T-helper 22 cell (primary cell): ENCODE measurements at regions not wholly inside any gene's neighbourhood (a gene's known extent, or its start where the extent isn't known, plus 50 kb on each side); places are given as distances from the start of the nearest gene placed in this dataset.

Source experiments
- DNase-seq: peaks from one replicate; pipeline ENCODE4 v3.0.0-alpha.2; 2020; ENCODE audit warnings: low read depth

- no peak for DNase-seq
Measured at GRCh38 chr2:7974936-7975335, 706.9 kb upstream of the ID2 start.

GRCh38 chr2:7976206-7976605, 705.6 kb upstream of the ID2 start:
- no peak for DNase-seq

DNA sequence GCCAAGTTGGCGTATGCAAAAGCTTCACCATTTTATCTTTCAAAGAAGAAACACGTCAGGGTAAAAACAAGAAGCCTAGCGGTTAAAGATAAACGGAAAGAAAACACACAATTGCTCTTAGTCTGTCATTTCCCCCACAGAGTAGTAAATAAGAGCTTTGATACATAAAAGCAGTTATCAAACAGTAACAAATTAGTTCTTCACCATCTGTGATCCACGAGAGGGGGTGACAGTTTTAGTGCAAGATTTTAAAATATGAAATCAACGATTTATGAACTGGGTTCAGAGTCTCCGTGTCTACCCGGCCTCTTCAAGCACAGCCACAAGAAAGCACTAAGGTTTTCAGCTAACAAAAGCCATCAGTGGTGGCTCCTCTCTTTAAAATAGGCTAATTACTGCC, 703.9 kb upstream of the ID2 start:
- DNase-seq = no peak

- DNase-seq = no peak
Measured at GRCh38 chr2:7982054-7982453, 699.8 kb upstream of the ID2 start.

DNA sequence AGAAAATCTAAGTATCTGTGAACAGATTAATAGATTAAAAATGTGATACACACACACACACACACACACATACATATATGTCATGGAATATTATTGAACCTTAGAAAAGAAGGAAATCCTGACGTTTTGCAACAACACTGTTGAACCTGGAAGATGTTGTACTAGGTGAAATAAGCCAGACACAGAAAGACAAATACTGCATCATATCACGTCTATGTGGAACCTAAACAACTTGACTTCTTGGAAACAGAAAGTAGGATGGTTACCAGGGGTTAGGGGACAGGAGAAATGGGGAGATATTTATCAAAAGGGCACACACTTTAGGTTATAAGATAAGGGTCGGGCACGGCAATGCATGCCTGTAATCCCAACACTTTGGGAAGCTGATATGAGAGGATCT, 698.4 kb upstream of the ID2 start:
- DNase-seq = no peak

DNA sequence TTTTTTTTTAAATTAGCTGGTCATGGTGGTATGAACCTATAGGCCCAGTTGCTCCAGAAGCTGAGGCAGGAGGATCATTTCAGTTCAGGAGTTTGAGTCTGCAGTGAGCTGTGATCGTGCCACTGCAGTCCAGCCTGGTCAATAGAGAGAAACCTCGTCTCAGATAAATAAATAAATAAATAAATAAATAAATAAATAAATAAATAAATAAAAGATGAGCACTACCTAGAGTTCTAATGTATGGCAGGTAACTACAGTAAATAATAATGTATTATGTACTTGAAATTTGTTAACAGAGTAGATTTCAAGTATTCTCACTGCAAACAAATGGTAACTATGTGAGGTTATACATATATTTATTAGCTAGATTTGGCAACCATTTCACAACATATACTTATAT, 697.9 kb upstream of the ID2 start:
- no peak for DNase-seq

GRCh38 chr2:7984693-7985353, 697.0 kb upstream of the ID2 start:
- DNase-seq = no peak

DNA sequence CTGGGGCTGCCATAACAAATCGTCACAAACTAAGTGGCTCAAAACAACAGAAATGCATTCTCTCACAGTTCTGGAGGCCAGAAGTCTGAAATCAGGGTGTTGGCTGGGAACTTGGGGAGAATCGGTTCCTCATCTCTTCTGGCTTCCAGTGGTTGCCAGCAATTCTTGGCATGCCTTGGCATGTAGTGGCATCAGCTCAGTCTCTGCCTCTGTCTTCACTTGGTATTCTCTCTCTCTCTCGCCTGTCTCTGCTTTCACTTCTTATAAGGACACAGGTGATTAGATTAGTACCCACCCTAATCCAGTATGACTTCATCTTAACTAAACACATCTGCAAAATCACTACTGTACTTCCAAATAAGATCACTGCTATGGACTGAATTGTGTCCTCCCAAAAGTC, 695.4 kb upstream of the ID2 start:
- DNase-seq = no peak

DNA sequence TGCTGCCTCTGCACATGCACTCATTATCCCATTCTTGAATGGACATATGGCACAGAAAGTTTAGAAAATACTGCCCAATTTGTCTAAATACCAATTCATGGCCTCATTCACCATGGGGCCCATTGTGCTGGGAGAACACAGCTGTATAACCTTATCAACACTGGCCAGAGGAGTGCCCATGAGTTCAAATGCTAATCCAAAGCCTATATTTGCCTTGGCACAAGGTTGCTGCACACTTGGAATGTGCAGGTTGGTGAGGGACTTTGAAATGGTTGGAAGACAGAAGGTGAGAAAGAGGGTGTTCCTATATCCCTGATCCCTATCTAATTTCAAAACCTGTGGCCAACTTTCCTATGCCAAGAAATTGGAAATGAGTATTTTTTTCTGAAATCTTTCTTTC, 693.9 kb upstream of the ID2 start:
- DNase-seq = no peak

GRCh38 chr2:7988440-7988839, 693.4 kb upstream of the ID2 start:
- DNase-seq = no peak

DNA sequence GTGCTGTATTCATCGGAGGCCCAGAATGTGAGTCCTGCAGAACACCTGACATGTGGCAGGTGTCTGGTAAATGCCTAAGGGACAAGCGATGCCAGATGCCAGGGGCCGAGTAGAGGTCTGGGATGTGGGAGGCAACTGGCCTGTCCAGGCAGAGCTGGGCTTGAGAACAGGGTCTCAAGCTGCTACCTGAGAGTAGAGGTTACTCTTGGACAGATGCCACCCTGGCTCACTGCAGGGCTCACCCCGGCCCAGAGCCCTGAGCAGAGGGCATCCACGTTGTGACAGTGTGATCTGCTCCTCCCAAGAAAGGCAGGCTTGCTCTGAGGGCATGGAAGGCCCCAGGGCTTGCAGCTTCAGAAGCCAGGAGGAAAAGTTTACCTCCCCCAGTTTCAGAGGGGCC, 692.0 kb upstream of the ID2 start:
- DNase-seq = no peak

DNA sequence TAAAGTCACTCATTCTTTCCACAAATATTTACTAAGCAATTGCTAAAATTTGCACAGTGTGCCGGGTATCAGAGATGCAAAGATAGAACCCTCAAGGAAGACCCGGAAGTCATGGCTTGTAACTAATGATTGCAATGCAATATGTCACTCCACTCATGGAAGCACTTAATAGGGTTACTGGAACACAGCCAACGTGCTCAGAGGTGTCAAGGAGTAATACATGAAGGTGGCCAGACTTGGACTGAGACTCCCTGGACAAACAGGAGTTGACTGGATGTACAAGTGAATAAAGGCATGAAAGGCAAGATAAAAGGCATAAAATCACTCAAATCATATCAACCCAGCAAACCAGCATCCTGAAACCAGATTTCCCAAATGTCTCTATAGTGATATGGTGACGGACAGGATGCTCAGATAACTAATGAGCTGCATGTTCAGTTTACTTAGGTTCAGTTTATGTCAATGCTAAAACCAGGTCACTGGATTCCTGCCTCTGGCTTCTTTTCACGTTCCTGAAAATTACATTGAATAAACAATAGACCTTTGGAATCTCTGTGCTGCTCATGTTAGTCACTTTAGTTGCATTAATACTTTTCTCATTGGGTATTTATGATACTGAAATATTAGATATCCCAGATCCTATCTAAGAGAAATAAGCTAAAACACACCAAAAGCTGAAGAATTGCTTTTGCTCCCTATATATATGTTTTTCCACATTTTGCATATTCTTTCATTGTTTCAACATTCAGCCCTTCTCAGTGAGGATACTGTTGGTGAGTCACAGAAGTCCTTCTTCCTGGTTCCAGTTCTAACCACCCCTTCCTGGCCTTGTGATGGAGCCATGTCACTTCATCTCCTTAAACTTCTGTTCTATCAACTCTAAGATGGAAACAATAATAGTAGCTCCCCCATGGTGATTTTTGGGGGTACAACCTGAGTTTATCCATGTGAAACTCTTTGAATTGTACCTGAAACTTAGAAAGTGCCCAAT, 688.9 kb upstream of the ID2 start:
- DNase-seq = no peak

DNA sequence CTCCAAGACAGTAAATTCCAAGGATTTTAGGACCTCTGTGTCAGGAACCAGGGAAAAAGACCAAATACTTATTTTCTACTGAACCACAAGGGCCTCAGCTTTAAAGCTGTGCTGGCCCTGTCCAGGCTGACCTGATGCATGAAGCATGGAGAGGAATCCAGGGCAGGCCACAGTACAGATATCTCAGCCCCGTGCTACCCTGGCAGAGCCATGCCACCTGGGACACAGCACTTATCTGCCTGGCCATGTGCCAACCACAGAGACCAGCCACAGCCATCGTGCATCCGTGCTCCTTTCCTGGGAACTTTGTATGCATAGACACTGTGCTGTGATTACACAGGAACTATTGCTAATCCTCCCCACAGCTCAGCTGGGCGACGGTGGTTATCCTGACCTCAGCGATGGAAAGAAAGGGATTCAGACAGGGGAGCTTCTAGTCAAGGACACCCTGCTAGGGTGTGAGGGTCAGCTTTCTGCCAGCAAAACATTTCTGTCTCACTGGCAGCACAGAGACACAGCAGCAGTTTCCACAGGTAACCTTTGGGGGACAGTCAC, 687.4 kb upstream of the ID2 start:
- no peak for DNase-seq

DNA sequence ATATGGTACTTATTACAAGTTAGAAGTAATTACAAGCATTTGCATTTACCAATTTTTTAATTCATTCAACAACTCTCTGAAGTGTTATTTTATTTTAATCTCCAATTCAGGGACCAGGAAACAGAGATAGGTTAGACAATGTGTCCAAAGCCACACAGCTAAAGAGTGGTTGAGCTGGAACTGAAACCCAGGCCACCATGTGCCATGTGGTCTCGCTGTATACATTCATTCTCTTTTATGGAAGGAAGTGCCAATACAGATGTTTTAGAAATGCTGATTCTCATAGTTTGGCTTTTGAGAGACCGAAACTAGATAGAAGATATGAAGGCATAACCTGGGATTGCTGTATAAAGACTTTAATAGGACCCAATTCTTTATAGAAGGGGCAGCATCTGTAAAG, 684.6 kb upstream of the ID2 start:
- no peak for DNase-seq

DNA sequence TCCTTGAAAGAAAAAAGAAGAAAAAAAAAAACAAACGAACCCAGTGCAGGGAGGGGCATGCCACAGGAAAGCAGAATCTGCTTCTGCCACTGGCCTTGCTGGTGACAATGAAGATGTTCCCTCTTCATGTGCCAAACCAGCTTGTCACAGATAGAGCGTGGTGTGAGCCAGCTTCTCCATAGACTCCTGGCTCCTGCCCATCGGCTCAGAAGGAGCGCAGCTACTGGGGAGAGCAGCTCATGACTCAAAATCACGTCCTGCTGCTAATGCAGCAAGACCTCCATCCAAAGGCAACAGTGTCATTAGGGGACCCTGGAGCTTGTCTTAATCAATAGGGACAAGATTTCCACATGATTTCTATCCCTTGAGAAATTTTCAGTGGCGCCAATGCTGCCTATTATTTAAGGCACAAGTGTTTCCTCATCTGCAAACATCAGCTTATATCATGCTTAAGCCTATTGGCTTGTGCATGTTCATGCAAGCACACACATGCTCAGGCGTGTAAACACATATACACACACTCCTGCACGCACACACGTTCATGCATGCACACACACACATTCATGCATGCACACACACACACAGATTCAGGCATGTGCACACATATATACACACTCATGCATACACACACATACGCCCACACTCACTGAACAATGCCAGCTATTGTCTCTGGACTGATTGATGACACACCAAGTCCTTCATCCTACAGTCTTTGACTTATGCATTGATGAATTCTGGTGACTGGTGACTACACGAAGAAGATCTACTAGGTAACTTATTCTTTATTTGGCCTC, 682.0 kb upstream of the ID2 start:
- no peak for DNase-seq

DNA sequence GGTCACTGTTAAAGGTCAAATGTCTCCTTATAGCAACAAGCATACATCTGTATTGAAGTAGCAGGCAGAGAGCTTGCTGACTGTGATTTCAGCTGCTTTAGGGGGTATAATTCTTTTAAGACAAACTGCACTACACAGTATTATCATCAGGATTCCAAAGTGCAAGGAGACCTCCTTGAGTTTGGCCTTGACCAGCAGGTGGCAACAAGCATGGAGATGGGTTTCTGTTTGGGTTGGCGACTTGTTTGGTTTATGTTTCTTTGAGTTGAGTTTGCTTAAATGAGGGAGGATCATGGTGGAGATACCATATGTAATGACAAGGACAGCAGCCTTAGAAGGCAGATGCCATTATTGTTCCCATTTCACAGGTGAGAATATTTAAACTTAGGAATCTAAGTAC, 681.0 kb upstream of the ID2 start:
- no peak for DNase-seq

- DNase-seq = no peak
Measured at GRCh38 chr2:8002765-8003393, 679.0 kb upstream of the ID2 start.

GRCh38 chr2:8003462-8004075, 678.3 kb upstream of the ID2 start:
- DNase-seq = no peak

GRCh38 chr2:8004250-8004681, 677.6 kb upstream of the ID2 start:
- DNase-seq = no peak

DNA sequence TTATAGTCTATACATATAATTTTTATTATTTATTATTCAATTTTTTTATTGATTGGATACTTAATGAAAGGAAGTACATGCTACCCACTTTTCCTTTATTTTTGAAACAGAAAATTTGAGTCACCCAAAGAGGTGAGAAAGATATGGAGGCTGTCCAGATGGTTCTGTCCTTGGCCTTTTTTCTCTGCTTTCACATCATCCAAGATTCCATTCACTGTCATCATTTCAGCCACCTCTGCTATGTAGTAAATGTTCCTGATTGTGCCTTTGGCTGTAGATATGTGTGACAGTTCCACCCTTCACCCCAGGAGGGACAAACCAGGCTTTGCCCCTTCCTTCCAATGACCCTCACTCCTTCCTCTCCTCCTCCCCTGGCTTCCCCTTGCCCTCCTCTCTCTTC, 675.7 kb upstream of the ID2 start:
- DNase-seq = no peak

DNA sequence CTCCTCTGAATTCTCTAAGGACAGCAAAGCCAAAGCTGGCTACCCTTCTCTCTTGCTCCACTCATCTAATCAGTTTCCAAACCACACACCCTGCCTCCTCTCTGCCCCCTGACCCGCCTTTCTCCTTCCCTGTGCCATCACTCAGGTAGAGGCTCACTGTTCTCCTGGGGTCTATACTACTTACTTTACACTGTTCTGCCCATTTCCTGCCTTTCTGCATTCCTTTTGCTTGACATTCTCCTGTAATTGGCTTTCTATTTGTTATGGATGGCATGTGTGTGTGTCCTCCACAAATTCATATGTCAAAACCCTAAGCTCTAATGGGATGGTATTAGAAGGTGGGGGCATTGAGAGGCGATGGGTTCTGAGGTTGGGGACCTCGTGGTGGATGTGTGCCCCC, 675.2 kb upstream of the ID2 start:
- DNase-seq = no peak
